OCI-LY1 (cell line): ENCODE measurements at regions not wholly inside any gene's neighbourhood (a gene's known extent, or its start where the extent isn't known, plus 50 kb on each side); places are given as distances from the start of the nearest gene placed in this dataset.

ENCODE experiments used
- H2AFZ ChIP-seq: fragments of 200-600 bp; sonication (generic), shearing (Covaris generic); 2 replicates; pipeline ENCODE4 v1.6.0; 2014; ENCODE audit warnings: antibody characterized with exemption, mild to moderate bottlenecking, low read length
- H3F3A ChIP-seq: fragments of 200-600 bp; sonication (generic), shearing (Covaris generic); 2 replicates; pipeline ENCODE4 v1.6.0; 2014; ENCODE audit warnings: mild to moderate bottlenecking, antibody characterized with exemption, low read length, moderate library complexity; ENCODE audit not compliant: insufficient read depth
- H3K27ac ChIP-seq: fragments of 200-600 bp; sonication (generic); 2 replicates; pipeline ENCODE4 v1.5.1; 2014; ENCODE audit warnings: low read length, mixed run types, mild to moderate bottlenecking, low read depth; ENCODE audit not compliant: poor library complexity, severe bottlenecking
- H3K27me3 ChIP-seq: fragments of 200-600 bp; sonication (generic); 2 replicates; pipeline ENCODE4 v1.6.0; 2014; ENCODE audit warnings: antibody characterized with exemption, mild to moderate bottlenecking, low read length, moderate library complexity; ENCODE audit not compliant: insufficient read depth
- H3K36me3 ChIP-seq: fragments of 200-600 bp; sonication (generic); 2 replicates; pipeline ENCODE4 v1.6.1; 2014; ENCODE audit warnings: mild to moderate bottlenecking, antibody characterized with exemption, low read length, moderate library complexity, mixed read lengths; ENCODE audit not compliant: insufficient read depth
- H3K4me1 ChIP-seq: fragments of 200-600 bp; sonication (generic); 2 replicates; pipeline ENCODE4 v1.5.1; 2014; ENCODE audit warnings: mild to moderate bottlenecking, low read length, moderate library complexity; ENCODE audit not compliant: insufficient read depth, severe bottlenecking
- H3K4me2 ChIP-seq: fragments of 200-600 bp; sonication (generic), shearing (Covaris generic); 2 replicates; pipeline ENCODE4 v1.6.1; 2014; ENCODE audit warnings: low read length
- H3K4me3 ChIP-seq: fragments of 200-600 bp; sonication (generic); 2 replicates; pipeline ENCODE4 v1.5.1; 2014; ENCODE audit warnings: low read length, low read depth, mild to moderate bottlenecking, mixed read lengths; ENCODE audit not compliant: poor library complexity, severe bottlenecking
- H3K79me2 ChIP-seq: fragments of 200-600 bp; shearing (Covaris generic); 2 replicates; pipeline ENCODE4 v1.6.1; 2016; ENCODE audit warnings: mixed run types, low read length, mixed read lengths; ENCODE audit not compliant: insufficient read depth
- H3K9ac ChIP-seq: fragments of 200-600 bp; sonication (generic), shearing (Covaris generic); 2 replicates; pipeline ENCODE4 v1.6.1; 2014; ENCODE audit warnings: mild to moderate bottlenecking, low read length, mixed read lengths
- H3K9me2 ChIP-seq: fragments of 200-600 bp; sonication (generic), shearing (Covaris generic); 2 replicates; pipeline ENCODE4 v1.6.1; 2014; ENCODE audit warnings: low read depth, mild to moderate bottlenecking, low read length, mixed read lengths
- H3K9me3 ChIP-seq: fragments of 200-600 bp; shearing (Covaris generic); 2 replicates; pipeline ENCODE4 v1.6.1; 2014; ENCODE audit warnings: low read length, mixed read lengths
- H4K20me1 ChIP-seq: fragments of 200-600 bp; sonication (generic), shearing (Covaris generic); 2 replicates; pipeline ENCODE4 v1.6.0; 2016; ENCODE audit warnings: mild to moderate bottlenecking, low read length; ENCODE audit not compliant: insufficient read depth
- EZH2 ChIP-seq: fragments of 200-600 bp; sonication (generic), shearing (Covaris generic); IDR thresholded peaks from 2 replicates; pipeline ENCODE4 v1.8.0; 2017; ENCODE audit warnings: borderline replicate concordance, mixed run types, mild to moderate bottlenecking, antibody characterized with exemption, low read length, moderate library complexity, mixed read lengths
- TF ChIP-seq, protein P1 (sequence below): fragments of 200-600 bp; sonication (generic), shearing (Covaris generic); IDR thresholded peaks from 2 replicates; pipeline ENCODE4 v1.5.1; 2017; ENCODE audit warnings: mild to moderate bottlenecking, antibody characterized with exemption, low read length, moderate library complexity, mixed read lengths

DNA sequence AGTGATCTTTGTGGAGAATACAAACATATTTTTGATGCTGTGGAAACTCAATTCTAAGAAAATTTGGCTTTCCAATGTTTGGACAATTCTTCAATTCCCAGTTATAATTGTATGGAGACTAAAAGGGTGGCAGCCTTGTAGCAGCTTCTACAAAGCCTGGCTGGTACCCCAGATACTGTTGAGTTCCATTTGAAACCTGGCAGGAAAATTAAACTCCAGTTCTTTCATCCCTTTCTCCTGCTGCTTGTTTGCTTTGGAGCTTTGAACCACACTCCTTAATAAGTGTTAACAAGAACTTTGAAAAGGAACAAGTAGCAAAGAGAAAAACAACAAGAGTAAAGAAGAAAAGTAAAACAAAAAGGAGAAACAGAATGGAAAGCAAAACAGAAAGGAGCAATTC lies 172.6 kb upstream of the ADAMTS5 start:
- Histone ChIP-seq H3K79me2 (no peaks in the 10 kb centered on the region), H3K9ac (no peak overlapping the region), H3F3A (no peaks in the 10 kb centered on the region), H3K36me3 (no peaks in the 10 kb centered on the region), H3K9me2 (no peaks in the 10 kb centered on the region), H3K4me3 (no peak overlapping the region), H2AFZ (no peak overlapping the region), H3K4me2 (no peak overlapping the region), H3K27me3 (no peaks in the 10 kb centered on the region), H3K9me3 (no peaks in the 10 kb centered on the region), H3K4me1 (no peaks in the 10 kb centered on the region), H4K20me1 (no peaks in the 10 kb centered on the region), H3K27ac (no peak overlapping the region)
- TF ChIP-seq EZH2: no peak
- TF ChIP-seq, protein P1, sequence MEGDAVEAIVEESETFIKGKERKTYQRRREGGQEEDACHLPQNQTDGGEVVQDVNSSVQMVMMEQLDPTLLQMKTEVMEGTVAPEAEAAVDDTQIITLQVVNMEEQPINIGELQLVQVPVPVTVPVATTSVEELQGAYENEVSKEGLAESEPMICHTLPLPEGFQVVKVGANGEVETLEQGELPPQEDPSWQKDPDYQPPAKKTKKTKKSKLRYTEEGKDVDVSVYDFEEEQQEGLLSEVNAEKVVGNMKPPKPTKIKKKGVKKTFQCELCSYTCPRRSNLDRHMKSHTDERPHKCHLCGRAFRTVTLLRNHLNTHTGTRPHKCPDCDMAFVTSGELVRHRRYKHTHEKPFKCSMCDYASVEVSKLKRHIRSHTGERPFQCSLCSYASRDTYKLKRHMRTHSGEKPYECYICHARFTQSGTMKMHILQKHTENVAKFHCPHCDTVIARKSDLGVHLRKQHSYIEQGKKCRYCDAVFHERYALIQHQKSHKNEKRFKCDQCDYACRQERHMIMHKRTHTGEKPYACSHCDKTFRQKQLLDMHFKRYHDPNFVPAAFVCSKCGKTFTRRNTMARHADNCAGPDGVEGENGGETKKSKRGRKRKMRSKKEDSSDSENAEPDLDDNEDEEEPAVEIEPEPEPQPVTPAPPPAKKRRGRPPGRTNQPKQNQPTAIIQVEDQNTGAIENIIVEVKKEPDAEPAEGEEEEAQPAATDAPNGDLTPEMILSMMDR: no peak

- Histone ChIP-seq H3K27me3 (no peaks in the 10 kb centered on the region), H3K27ac (no peak overlapping the region), H3K36me3 (no peaks in the 10 kb centered on the region), H3K9me3 (no peaks in the 10 kb centered on the region), H3K4me2 (no peak overlapping the region), H4K20me1 (no peaks in the 10 kb centered on the region), H3F3A (no peaks in the 10 kb centered on the region), H3K79me2 (no peaks in the 10 kb centered on the region), H3K4me1 (no peaks in the 10 kb centered on the region), H3K9ac (no peak overlapping the region), H2AFZ (no peak overlapping the region), H3K9me2 (no peaks in the 10 kb centered on the region), H3K4me3 (no peak overlapping the region)
- TF ChIP-seq EZH2: no peak
- TF ChIP-seq, protein P1: no peak
Measured at GRCh38 chr21:27134516-27134915, 167.6 kb upstream of the ADAMTS5 start.

DNA sequence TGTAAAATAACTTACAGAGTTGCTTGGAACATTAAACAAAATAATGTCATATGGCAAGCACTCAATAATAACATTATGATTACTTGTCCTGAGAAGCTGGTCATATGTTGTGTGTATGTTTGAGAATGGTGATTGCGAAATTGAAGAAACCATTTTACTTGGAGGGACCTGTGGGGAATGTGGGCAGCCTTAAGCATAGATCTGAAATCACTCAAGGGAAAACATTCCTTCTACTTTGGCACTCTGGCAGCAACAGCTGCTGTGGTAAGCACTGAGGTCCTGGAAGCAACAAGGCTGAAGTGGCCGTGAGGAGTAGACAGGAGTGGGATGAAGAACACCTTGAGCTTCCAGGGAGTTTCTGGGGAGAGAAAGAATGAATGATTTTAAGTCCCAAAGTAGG lies 165.4 kb upstream of the ADAMTS5 start:
- H3K9me2 ChIP-seq: no peaks in the 10 kb centered on the region
- TF ChIP-seq, protein P1: no peak
- TF ChIP-seq EZH2: no peak
- H3K36me3 ChIP-seq: no peaks in the 10 kb centered on the region
- no peaks in the 10 kb centered on the region for H3F3A ChIP-seq
- no peak overlapping the region for H3K9ac ChIP-seq
- no peaks in the 10 kb centered on the region for H3K4me1 ChIP-seq
- no peaks in the 10 kb centered on the region for H3K79me2 ChIP-seq
- no peak overlapping the region for H3K4me3 ChIP-seq
- H3K27ac ChIP-seq: no peak overlapping the region
- no peak overlapping the region for H3K4me2 ChIP-seq
- H3K27me3 ChIP-seq: no peaks in the 10 kb centered on the region
- H2AFZ ChIP-seq: no peak overlapping the region
- no peaks in the 10 kb centered on the region for H4K20me1 ChIP-seq
- H3K9me3 ChIP-seq: no peaks in the 10 kb centered on the region
